HG03064 (cell line): ENCODE measurements at regions not wholly inside any gene's neighbourhood (a gene's known extent, or its start where the extent isn't known, plus 50 kb on each side); places are given as distances from the start of the nearest gene placed in this dataset.

ENCODE experiments used
- ATAC-seq: cut with Tn5 transposase; IDR thresholded peaks from one replicate; pipeline ENCODE4 v1.9.1; 2021; ENCODE audit warnings: low read depth; ENCODE audit not compliant: unreplicated experiment

GRCh38 chr5:125584140-125584520 lies 837.7 kb upstream of the ZNF608 start:
- ATAC-seq = no peak

DNA sequence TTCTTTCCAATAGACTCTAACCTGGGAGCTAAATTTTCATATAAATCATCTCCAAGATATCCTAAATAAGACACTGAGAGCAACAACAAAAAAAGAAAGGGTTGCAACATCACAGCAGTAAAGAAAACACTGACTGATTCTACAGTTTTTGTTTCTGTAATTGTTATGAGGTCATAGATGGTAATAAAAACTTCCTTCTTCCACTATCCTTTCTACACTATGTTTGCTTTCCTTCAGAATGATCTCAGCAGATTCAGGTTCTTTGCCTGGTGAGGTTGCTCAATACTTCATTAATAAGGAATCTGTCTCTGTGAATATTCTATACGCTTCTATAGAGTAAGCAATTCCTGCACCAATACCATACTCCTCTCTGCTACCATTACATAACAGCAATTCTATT lies 835.6 kb upstream of the GRAMD2B start:
- no peak for ATAC-seq

DNA sequence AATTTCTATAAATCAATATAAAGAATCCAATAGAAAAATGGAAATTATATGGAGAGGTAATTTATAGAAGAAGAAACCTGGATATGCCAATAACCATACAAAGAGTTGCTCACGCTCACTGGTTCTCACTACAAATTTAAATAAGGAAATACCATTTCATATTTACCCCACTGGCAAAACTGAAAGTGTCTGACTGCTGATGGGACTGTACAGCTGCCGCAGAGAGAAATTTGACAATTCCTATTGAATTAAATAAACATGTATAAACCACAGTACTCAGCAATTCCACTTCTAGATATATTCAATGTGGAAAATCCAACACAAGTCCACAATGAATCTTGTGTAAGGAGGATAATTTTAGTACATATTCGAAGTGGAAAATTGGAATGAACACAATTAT lies 830.4 kb upstream of the GRAMD2B start:
- no peak for ATAC-seq

DNA sequence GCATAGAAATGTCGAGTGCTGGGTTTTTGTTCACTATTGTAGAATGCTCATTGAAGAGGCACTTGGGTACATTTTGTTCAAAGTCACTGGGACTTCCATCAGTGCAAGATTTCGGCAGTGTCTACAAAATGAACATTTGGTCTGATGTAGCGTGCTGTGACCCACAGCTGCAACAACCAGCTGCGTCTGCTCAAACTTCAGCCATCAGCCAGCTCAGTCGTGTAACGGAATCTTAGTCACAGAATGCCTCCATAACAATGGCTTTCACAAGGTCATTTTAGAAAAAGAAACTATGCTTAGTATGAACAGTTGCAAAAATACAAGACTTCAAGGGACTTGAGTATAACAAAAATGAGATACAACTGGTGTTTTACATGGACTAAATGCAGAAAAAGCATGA lies 828.1 kb upstream of the GRAMD2B start:
- no peak for ATAC-seq

- ATAC-seq = no peak
Measured at GRCh38 chr5:125595845-125596244, 827.4 kb upstream of the GRAMD2B start.

GRCh38 chr5:125597338-125597737 lies 825.9 kb upstream of the GRAMD2B start:
- no peak for ATAC-seq

GRCh38 chr5:125600559-125600958 lies 822.6 kb upstream of the GRAMD2B start:
- ATAC-seq = no peak

GRCh38 chr5:125602184-125602583 lies 821.0 kb upstream of the GRAMD2B start:
- no peak for ATAC-seq

- no peak for ATAC-seq
Measured at GRCh38 chr5:125603321-125603720, 819.9 kb upstream of the GRAMD2B start.

DNA sequence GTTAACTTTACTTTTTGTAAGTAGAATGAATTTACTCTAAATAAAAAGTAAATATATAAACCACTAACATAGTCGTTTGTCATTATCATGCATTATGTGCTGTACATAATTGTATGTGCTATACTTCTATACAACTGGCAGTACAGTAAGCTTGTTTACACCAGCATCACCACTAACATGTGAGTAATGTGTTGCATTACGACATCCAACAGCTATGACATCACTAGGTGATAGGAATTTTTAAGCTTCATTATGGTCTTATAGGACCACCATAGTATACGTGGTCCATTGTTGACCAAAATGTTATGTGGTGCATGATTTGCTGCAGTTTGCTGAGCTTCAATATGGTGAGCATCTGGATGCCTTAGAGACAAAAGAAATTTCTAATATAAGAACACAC lies 819.1 kb upstream of the GRAMD2B start:
- ATAC-seq = no peak

- no peak for ATAC-seq
Measured at GRCh38 chr5:125607018-125607417, 816.2 kb upstream of the GRAMD2B start.

GRCh38 chr5:125609011-125609410 lies 814.2 kb upstream of the GRAMD2B start:
- no peak for ATAC-seq

GRCh38 chr5:125610892-125611291 lies 812.3 kb upstream of the GRAMD2B start:
- no peak for ATAC-seq

DNA sequence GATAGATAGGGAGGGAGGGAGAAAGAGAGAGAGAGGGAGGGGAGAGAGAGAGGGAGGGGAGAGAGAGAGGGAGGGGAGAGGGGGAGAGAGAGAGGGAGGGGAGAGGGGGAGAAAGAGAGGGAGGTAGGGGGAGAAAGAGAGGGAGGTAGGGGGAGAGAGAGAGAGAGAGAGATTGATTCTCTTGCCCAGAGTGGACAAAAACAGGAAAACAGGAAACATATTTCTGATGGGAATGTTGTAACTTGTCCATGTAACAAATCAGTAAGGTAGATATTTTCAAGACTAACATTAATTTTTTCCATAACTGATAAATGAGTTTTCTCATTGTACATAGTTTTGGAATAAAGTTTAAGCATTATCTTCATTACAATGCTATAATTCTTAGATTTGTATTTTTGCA lies 811.7 kb upstream of the GRAMD2B start:
- ATAC-seq = no peak

DNA sequence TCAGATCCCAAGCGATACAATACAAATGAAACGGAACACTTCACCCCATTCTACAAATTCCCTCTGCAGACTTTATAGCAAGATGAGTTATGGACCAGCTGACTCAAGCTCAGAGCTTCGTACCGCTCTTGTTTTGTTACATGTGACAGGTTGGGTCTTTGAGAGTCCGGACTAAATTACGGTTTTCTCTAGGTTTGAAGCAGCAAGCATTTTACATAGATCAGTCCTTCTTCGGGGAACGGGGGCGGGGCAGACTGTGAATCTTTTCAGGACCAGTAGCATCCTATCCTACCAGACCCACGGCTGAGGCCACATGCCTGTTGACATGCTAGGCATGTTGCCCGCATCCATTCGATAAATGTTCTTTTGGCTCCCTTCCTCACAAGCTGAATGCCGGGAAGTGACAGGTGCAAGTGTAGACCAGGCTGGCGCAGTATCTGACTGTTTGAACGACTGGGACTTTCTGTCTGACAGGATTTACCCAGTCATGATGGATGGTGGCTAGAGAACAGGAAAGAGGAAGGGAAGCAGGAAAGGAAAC lies 811.0 kb upstream of the GRAMD2B start:
- ATAC-seq = no peak

DNA sequence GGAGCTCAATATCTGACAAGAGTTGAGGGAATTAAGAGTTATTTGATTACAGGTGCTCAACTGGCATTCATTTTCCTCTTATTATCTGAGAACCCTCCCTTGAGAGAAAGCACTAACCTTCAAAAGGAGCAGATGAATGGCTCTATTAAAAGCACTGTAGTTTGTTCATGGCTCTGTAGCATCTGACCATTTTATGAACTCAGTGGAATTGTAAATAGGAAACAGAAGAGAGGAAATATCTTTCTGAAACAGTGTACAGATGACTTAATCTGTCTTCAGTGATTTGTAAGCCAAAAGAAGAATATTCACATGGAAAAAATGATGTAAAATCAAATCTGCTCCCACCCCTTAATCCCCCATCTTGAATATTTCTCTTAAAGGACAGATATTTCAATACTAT lies 810.4 kb upstream of the GRAMD2B start:
- ATAC-seq = no peak

- no peak for ATAC-seq
Measured at GRCh38 chr5:125630237-125630636, 793.0 kb upstream of the GRAMD2B start.

DNA sequence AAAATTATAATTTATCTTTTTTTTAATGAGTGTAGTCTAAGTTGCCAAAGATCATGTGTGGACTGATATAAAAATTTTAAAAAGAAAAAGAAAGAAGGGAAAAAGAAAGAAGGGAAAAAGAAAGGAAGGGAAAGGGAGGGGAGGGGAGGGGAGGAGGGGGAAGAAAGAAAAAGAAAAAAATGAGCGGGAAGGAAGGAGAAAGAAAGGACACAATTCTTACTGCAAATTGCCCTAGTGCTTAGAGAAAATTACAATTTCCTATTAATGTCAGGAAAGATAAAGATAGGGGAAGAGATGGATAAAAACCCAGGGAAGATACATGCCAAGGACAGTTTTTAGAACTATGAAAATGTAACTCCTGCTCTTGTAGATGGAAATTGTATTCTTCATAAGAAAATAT lies 789.7 kb upstream of the GRAMD2B start:
- no peak for ATAC-seq

DNA sequence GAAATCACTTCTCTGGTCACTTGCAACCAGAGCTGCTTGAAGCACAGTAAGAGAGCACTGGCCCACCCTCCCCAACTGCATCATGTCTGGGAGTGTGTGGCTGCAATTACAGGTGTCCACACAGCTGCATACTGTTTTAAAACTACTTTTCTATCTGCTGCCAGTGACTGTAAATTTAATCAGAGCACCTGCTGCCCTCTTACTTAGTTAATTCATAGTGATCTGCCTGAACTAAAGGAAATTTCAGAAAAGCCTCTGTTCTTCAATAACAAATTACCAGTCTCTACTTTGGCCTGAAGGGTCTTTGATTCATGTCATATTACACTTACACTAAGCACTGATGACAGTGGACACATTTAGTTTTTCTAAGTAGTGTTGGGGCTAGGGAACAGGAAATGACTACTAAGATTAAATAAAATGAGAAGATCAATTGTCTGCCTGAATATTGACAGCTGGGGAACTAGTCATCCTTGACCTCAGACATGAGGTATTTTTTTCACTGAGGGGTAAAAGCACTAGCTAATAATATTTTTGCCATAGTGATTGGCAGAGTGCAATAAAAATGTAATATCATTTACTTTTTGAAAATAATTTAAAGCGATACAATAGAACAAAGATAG lies 788.9 kb upstream of the GRAMD2B start:
- no peak for ATAC-seq

DNA sequence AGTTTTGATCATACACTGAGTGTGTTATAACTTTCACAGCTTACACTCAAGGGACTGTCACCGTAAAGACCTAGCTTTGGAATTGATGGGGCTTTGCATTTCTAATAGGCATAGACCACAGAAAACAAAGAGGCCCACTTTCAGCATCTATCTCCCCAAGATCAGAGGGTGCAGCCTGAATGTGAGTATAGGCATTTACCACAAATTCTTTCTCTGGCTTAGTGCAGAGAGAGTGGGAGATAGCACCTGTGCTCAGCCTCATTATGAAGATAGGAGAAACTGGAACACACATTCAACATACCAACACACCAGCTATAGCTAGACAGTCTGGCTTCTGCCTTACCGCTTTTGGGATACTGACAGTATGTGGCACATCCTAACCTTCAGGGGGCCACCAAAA lies 783.4 kb upstream of the GRAMD2B start:
- ATAC-seq = no peak

DNA sequence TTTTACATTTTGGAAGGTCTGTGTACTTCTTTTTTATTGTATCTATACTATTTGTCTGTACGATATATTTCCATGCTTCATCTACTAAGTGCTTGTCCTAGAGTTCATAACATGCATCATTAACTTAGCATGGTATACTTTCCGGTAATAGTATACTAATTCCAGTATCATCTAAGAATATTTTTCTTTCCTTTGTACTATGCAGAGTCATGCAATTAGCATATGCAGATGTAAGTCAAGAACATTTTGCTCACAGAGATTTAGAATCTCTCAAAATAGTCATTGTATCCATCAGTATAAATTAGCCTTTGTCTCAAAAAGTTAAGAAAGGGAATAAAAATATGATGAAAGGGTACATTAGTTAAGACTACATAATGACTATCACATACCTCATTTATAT lies 770.4 kb upstream of the GRAMD2B start:
- no peak for ATAC-seq

DNA sequence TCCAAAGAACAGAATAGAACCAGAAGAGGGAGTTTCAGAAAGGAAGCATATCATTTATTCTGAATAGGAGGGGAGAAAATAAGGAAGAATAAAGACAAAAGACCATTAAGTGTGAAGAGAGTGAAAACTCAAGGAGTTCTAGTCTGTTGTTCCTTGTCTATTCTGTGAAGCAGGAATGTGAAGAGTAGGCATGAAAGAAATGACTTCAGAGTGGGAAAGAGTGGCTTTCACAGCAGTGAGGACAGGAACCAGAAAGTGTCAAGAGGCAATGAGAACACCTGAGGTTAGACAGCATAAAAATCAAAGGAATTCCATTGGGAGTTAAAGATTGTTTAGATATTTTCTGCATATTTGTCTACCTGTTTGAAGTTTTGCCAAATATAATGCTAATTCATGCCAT lies 768.8 kb upstream of the GRAMD2B start:
- no peak for ATAC-seq

DNA sequence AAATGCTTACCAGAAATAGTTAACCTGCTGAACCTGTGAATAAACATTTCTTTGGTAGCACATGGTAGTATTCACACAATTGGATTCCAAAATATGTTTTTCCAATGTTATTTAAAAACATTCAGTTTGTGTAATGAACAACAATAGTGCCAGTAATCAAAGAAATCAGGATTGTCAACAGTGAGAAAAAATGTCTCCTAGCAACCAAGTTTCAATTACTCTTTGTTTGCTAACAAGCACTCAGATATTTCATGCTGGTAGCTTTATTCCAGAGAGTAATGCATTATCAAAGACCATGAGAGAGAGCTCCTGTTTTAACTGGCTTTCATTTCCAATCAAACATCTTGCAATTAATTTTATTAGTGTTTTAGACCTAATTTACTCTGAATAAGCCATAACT lies 768.1 kb upstream of the GRAMD2B start:
- ATAC-seq = no peak
